GM18517 (cell line): ENCODE measurements at regions not wholly inside any gene's neighbourhood (a gene's known extent, or its start where the extent isn't known, plus 50 kb on each side); places are given as distances from the start of the nearest gene placed in this dataset.
"Not testable (repeated sequence)": the region's sequence is repeated elsewhere in the genome, so short reads cannot be mapped to it uniquely, and the experiment has no call there.

Source experiments
- ATAC-seq: cut with Tn5 transposase; IDR thresholded peaks from one replicate; pipeline ENCODE4 v1.9.1; 2021; ENCODE audit warnings: mild to moderate bottlenecking, moderate library complexity; ENCODE audit not compliant: unreplicated experiment

- ATAC-seq = no peak
Measured at GRCh38 chr3:86797946-86798345, 193.0 kb downstream of the VGLL3 start.

- ATAC-seq = no peak
Measured at GRCh38 chr3:86794361-86795065, 196.4 kb downstream of the VGLL3 start.

GRCh38 chr3:86793786-86794185, 197.2 kb downstream of the VGLL3 start:
- ATAC-seq = no peak

GRCh38 chr3:86792316-86792715, 198.6 kb downstream of the VGLL3 start:
- no peak for ATAC-seq

DNA sequence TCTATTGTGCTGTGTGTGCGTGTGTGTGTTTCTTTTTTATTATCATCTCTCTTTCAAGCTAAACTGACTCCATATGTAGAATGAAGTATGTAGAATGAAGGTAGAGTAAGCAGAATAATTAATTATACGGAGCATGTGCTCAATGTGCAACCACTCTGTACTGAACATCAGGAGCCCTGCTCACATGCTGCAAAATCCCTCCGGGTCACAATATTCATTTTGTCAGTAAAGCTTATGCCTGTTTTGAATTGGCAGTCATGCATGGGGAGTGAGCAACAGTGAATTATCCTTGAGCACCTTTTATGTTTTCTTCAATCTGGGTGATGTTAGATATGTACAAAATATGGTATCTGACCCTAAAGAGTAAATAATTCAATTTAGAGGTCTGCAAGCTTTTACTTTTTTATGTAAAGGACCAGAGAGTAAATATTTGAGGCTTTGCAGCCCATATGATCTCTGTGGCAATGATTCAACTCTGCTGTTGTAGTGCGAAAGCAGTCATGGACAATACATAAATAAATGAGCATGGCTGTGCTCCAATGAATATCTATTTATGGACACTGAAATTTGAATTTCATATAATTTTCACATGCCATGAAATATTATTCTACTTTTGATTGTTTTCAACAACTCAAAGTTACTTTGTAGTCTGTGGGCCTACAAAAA, 199.9 kb downstream of the VGLL3 start:
- ATAC-seq = no peak

- ATAC-seq = no peak
Measured at GRCh38 chr3:86788371-86788770, 202.6 kb downstream of the VGLL3 start.

DNA sequence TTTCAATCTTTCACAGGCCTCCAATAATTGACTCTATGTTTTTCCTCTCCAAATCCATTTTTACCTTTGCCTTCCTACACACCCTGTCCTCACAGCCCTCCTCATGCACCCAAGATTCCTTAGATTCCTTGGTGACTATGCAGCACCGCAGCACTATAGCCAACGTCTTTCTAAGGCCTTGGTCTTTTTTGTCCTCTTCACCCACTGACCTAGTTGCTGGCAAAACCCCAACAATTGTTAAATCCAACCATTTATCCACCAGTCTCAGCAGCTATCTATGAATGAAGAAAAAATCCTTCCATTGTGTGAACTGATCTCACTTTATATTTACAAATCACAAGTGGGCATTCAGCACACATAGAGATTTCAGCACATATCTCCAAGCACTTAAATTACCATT, 203.9 kb downstream of the VGLL3 start:
- ATAC-seq = no peak

DNA sequence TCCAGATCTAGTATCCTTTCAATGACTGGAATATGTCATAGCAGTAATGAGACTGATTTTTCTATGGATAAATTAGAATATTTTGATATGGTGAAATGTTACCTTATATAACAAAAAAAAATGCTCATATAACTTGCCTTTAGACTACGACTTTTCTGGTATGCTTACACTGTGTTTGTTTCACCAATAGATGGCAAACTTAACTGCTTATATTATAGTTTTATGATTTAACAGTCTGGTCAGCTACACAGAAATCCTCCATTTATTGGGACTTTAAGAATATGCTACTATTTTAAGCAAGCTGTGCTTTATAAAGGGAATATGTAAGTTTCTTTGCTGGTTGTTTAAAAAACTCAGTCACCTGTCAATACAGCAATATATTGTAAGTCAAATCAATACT, 205.6 kb downstream of the VGLL3 start:
- no peak for ATAC-seq

DNA sequence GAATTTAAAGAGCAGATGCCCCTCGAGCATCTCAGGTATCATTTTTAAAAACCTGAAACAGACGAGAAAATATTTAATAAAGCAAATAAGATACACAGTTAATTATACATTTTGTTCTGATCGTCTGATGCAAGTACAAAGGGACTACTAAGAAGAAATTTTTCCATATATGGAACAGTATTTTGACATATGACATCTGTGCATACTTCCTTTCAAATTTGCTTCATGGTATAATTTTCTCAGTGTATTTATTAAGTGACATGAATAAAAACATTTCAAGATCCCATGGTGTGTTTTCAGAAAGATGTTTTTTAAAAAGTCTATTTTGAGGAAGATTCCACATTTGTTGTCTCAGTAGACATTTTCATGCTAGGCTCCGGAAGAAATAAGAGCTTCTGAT, 208.1 kb downstream of the VGLL3 start:
- no peak for ATAC-seq

DNA sequence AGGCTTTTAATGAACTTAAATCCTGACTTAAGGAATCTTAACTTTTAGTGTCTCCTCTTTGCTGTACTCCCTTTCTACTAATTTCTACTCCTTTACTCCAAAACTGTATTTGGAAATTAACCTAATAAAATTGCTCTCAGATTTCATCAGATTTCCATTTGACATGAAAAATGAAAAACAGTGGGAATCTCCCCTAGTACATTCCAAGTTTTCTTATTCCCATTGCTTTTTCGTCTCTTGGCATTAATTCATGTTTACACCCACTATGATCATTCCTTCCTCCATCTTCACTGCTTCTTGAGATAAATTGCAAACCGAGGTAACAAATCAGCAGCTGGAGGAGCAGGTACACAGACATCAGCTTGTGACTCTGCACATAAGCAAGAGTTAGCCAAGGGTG, 208.7 kb downstream of the VGLL3 start:
- no peak for ATAC-seq

DNA sequence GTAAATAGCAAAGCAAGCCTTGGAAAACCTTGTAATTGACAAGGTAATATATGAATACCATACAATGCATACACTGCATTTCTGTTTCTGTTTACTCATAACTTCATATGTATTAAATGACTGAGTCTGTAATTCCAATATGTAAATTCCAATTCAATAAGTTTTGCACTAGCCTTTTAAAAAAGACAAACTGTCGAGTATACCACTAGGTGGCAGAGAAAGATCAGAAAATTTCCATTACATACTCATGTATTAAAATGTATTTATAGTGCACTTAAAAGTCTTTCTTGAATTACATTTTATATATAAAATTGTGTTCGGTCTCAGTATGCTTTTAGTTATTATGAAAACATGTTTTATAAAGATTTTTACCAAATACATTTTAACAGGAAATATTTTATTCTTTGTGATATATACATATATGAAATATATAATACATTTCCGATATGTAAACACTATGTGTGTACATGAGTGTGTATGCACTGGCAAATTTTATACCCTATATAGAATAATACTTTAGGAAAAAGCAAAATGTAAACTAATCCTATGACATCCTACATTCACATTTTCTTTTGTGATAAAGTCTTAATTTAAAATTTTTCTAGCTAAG, 216.8 kb downstream of the VGLL3 start:
- no peak for ATAC-seq

DNA sequence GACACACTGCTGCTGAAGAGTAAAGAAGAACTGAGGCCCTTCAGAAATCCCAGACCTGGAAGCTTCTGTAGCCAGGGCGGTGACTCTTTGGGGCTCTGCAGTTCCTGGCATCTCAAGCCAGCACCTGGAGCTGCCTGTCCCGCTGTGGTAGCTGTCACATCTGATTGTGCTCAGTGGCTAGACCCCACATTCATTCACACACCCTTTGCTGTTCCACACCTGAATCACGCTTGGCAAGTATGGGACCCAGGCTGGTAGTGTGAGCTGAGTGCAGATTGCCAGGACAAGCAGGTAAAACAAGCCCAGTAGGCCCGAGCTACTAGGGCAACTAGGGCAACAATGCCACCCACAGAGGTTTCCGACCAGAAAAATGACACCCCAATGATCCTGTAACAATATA, 218.2 kb downstream of the VGLL3 start:
- no peak for ATAC-seq

DNA sequence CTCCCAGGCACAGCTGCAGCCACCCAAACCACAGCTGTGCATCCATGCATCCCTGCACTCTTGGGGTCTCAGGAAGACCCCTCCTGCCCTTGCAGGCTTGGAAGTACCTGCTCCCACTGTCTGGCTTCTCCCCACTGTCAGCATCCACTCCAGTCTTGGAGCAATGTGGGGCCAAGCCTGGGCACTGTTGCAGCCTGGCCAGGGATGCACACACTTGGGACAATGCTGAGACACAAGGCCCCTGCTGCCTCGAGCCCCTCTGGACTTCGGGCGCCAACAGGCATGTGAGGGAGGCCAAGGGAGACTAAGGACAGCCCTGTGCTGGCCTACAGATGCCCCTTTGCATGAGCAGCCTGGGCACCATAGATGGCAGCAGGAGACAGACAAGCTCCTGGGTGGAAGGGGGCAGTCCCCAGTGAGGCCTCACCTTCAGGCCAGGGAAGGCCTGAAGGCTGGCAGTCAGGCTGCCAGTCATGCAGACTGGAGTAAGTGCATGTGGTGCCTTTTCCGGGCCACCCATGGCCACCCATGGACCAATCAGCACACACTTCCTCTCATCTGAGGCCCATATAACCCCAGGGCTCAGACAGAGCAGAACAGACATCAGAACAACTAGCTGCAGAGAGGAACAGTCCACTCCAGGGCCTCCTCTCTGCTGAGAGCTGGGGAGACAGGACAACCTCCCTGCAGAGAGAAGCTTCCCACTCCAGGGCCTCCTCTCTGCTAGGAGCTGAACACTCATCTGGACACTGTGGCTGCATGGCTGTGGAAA, 219.0 kb downstream of the VGLL3 start:
- no peak for ATAC-seq

DNA sequence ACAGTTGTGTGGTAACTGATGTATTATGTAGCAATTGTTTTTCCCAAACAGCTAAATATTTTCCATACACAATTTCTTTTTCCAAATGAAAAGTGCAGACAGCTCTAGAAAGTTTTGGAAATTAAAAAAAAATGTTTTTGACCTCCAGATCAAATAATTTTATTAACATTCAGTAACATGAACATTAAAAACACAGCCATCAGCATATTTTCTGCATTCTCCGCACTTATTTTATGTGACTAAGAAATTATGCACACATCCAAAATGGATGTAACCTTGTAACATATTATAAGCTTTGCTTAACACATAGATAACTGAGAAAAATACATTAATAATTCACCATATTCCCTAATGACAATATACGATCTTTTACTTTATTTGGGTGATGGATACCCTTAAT, 224.6 kb downstream of the VGLL3 start:
- no peak for ATAC-seq

DNA sequence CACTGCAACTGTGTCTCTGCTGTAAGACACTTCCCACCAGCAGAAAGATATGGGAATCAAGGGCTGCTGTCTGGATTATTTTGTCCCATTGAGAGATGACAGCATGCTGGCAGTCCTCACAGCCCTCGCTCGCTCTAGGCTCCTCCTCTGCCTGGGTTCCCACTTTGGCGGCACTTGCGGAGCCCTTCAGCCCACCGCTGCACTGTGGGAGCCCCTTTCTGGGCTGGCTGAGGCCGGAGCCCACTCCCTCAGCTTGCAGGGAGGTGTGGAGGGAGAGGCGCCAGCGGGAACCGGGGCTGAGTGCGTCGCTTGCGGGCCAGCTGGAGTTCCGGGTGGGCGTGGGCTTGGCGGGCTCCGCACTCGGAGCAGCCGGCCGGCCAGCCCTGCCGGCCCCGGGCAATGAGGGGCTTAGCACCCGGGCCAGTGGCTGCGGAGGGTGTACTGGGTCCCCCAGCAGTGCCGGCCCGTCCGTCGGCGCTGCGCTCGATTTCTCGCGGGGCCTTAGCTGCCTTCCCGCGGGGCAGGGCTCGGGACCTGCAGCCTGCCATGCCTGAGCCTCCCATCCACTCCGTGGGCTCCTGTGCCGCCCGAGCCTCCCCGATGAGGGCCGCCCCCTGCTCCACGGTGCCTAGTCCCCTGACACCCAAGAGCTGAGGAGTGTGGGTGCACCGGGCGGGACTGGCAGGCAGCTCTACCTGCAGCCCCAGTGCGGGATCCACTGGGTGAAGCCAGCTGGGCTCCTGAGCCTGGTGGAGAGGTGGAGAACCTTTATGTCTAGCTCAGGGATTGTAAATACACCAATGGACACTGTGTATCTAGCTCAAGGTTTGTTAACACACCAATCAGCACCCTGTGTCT, 233.4 kb downstream of the VGLL3 start:
- not testable (repeated sequence) for ATAC-seq

DNA sequence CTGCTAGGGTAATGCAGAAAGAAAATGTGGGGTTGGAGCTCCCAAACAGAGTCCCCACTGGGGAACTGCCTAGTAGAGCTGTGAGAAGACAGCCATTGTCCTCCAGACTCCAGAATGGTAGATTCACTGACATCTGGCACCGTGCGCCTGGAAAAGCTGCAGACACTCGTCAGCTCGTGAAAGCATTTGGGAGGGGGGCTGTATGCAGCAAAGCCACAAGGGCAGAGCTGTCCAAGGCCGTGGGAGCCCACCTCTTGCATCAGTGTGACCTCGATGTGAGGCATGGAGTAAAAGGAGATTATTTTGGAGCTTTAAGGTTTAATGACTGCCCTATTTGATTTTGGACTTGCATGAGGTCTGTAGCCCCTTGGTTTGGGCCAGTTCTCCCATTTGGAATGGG, 242.9 kb downstream of the VGLL3 start:
- ATAC-seq = no peak

GRCh38 chr3:86744051-86744450, 246.9 kb downstream of the VGLL3 start:
- no peak for ATAC-seq

GRCh38 chr3:86743233-86743632, 247.7 kb downstream of the VGLL3 start:
- no peak for ATAC-seq

- ATAC-seq = no peak
Measured at GRCh38 chr3:86740751-86741150, 250.2 kb downstream of the VGLL3 start.

- ATAC-seq = no peak
Measured at GRCh38 chr3:86739244-86739643, 251.7 kb downstream of the VGLL3 start.

- ATAC-seq = no peak
Measured at GRCh38 chr3:86738684-86739083, 252.3 kb downstream of the VGLL3 start.
